AG08396 (cell line): ENCODE measurements at regions not wholly inside any gene's neighbourhood (a gene's known extent, or its start where the extent isn't known, plus 50 kb on each side); places are given as distances from the start of the nearest gene placed in this dataset.
A peak's percentile ranks its signal among the peaks of the same experiment; 100 is the strongest.

Experiments used
- DNase-seq: peaks from one replicate; pipeline ENCODE4 v3.0.0; 2012; ENCODE audit warnings: low spot score, mixed read lengths

GRCh38 chr12:98351784-98352183 lies 163.6 kb upstream of the TMPO start:
- no peak for DNase-seq

GRCh38 chr12:98352218-98352811 lies 163.1 kb upstream of the TMPO start:
- peak; percentile 34 for DNase-seq

GRCh38 chr12:98352835-98353234 lies 162.6 kb upstream of the TMPO start:
- DNase-seq, result no peak

- DNase-seq, result no peak
These were observed 160.8 kb upstream of the TMPO start for GRCh38 chr12:98354520-98355035.

- DNase-seq, result no peak
These were observed 160.1 kb upstream of the TMPO start for GRCh38 chr12:98355322-98355721.

- DNase-seq, result no peak
These were observed 159.5 kb upstream of the TMPO start for GRCh38 chr12:98355933-98356332.

- DNase-seq, result no peak
These were observed 157.2 kb upstream of the TMPO start for GRCh38 chr12:98358144-98358543.

- DNase-seq, result no peak
These were observed 155.5 kb upstream of the TMPO start for GRCh38 chr12:98359856-98360255.

GRCh38 chr12:98360401-98360800 lies 155.0 kb upstream of the TMPO start:
- DNase-seq, result no peak

- no peak for DNase-seq
These were observed 145.8 kb upstream of the TMPO start for GRCh38 chr12:98369581-98369980.

GRCh38 chr12:98370976-98371375 lies 144.4 kb upstream of the TMPO start:
- DNase-seq, result no peak

GRCh38 chr12:98371419-98371818 lies 144.0 kb upstream of the TMPO start:
- DNase-seq, result no peak

- DNase-seq, result no peak
These were observed 142.9 kb upstream of the TMPO start for GRCh38 chr12:98372340-98373024.

- DNase-seq, result peak; percentile 25
These were observed 142.3 kb upstream of the TMPO start for GRCh38 chr12:98373025-98373554.

- no peak for DNase-seq
These were observed 141.4 kb upstream of the TMPO start for GRCh38 chr12:98374007-98374406.

- DNase-seq, result no peak
These were observed 136.3 kb upstream of the TMPO start for GRCh38 chr12:98379106-98379505.

- DNase-seq, result no peak
These were observed 129.7 kb upstream of the TMPO start for GRCh38 chr12:98385641-98386040.

- no peak for DNase-seq
These were observed 127.9 kb upstream of the TMPO start for GRCh38 chr12:98387444-98387843.

GRCh38 chr12:98388126-98388525 lies 127.3 kb upstream of the TMPO start:
- DNase-seq, result no peak

GRCh38 chr12:98389593-98389992 lies 125.8 kb upstream of the TMPO start:
- DNase-seq, result no peak

GRCh38 chr12:98397323-98398105 lies 117.9 kb upstream of the TMPO start:
- DNase-seq, result peak; percentile 81

- DNase-seq, result peak; percentile 52
These were observed 115.9 kb upstream of the TMPO start for GRCh38 chr12:98399532-98399931.

- DNase-seq, result no peak
These were observed 114.0 kb upstream of the TMPO start for GRCh38 chr12:98401427-98401826.
